ENCODE measurements at regions not wholly inside any gene's neighbourhood (a gene's known extent, or its start where the extent isn't known, plus 50 kb on each side); places are given as distances from the start of the nearest gene placed in this dataset.

GRCh38 chr4:32133141-32133540 is 1413.0 kb downstream of the PCDH7 start:
- DNase-seq = no peak

DNA sequence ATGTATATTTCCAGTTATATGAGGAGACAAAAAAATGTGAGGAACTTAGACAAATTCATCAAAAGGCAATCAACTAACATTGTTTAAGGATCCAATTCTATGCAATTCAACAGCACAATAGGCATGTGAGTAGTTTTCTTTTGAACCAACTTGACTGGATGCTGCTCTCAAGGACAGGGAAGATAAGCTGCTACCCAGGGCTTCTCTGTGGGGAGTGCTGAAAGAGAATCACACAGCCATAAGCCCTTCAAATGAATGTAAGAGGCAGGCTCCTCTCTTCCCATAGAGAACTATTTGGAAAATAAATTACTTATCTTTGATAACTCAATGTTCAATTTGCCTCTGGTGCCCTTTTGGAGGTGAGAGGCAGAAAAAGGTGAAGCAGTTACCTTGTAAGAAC is 1413.6 kb downstream of the PCDH7 start:
- no peak for DNase-seq

GRCh38 chr4:32135642-32136041 is 1415.5 kb downstream of the PCDH7 start:
- DNase-seq = no peak

DNA sequence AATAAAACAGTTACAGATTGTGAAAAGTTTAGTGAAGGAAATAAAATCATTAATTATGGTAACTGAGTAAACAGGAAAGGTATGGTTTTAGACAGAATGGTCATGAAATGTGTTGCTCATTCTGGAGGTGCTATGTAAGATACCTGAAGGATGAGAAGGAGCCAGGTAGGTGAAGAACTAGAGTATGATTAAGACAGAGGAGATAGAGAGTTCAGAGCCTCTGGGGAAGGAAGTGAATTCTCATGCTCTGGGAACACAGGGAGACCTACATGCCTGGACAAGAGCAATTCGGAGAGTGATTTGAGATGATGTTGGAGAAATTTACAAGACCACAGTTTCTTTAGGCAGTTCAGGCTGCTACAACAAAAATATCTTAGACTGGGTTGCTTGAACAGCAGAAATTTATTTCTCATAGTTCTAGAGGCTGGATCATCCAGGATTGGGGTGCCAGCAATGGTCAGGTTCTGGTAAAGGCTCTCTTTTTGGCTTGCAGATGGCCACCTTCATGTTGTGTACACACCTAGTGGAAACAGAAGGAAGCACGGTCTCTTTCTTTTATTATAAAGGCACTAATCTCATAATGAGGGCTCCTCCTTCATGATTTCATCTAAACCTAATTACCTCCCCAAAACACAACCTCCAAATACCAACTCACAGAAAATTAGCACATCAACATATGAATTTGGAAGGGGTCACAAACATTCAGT is 1416.1 kb downstream of the PCDH7 start:
- DNase-seq = no peak

DNA sequence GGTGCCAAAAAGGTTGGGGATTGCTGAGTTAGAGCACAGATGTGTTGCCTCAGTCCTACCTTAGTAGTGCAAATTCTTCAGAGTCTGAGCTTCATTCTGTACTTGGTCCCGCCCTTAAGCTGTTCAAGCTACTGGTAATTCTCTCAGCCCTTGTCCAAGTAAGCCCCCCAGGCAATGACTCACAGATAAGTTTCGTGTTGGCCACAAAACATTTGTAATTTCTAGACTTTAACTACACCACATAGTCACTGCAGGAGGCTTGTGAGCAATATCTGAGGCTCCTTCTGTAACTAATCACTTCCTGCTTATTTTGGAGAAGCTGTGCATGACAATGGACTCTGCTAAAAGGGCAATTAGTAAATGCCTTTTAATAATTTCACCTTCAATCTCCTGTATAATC is 1420.5 kb downstream of the PCDH7 start:
- no peak for DNase-seq

DNA sequence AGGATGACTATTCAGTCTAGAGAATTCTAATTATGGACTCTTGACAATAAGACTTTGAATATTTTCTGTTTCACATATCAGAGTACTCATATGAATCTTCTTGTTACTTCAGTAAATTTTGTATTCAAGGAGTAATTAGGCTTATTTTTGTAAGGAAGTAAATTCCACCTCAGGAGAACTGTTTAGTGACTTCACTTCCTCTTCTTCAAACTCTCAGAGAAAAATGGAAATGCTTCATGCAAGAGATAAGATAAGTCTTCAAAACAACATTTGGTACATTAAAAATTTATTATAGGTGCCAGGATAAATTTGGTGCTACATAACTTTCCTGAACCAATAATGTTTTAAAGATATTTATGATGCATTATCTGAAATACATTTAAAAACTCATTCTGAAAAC is 1421.9 kb downstream of the PCDH7 start:
- no peak for DNase-seq

DNA sequence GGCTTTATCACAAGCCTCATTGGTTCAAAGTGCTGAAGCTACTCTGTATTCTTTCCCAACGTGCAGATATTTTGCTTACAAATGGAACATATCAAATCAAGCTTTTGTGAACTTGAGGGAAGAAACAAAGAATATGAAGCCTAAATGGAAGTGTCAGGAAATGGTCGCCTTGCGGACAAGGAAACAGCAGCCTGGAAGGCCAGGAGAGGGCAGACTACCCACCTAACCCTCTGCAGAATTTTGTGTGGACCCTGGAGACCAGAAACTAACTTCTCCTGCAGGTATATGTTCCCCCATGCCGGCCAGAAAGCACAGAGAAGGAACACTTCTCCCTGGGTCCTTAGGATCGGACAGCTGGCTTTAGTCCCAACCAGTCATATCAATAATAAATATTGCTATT is 1425.8 kb downstream of the PCDH7 start:
- DNase-seq = no peak

GRCh38 chr4:32147446-32148085 is 1427.4 kb downstream of the PCDH7 start:
- no peak for DNase-seq

DNA sequence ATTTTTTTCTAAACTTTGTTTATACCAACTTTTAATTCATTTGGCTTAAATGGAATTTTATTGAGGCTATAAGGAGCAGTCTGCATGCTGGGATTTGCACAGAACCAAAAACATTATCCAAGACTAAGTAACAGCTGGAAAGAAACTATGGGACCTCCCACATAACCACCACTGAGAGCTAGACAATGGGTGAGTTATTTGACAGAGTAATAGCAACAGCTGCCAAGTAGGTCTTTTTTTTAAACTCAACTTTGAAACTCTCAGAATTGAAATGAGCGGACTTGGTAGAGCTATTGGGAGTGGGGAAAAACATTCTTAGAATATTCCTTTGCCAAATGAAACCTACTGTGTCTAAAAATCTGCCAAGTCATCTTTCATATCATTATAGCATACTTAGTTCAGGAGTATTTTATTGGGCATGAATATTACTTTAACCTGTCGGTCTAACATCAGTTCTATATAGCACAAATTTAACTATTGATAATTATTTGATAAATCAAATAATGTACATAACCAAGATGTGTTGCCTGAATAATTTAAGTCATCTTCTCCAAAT is 1428.0 kb downstream of the PCDH7 start:
- no peak for DNase-seq

DNA sequence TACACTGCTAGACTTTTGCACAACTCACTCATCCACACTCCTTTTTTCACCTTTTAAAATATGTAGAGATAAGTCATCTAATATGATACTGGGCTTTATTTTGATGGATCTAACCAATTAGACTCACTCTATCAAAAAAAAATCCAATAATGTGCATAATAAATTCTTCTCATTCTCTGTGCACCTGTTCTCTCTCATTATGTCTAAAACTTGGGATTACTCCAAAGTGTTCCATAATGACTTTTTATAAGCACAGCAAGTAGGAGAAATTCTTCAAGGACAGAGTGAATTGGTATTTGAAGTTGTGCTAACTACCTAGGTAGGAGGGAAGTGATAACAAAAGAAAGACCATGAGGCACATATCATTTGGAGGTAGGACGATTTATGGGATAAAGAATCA is 1438.8 kb downstream of the PCDH7 start:
- DNase-seq = no peak

DNA sequence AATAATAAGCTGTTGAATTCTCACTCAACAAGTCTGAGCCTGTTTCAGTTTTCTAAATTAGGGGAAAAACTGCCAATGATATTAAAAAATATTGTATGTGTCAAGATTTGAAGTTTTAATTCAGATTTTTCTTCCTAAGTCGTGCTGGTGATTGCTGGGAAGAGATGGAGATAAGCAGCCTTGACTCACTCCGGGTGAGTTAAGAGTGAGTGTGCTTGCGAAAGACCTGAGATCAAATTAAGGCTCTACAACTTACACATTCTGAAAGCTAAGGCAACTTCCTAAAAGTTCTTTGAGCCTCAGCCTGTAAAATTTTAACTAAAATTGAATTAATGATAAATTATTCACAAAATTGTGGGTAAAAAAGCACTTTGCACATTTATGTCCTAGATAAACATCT is 1441.2 kb downstream of the PCDH7 start:
- no peak for DNase-seq

DNA sequence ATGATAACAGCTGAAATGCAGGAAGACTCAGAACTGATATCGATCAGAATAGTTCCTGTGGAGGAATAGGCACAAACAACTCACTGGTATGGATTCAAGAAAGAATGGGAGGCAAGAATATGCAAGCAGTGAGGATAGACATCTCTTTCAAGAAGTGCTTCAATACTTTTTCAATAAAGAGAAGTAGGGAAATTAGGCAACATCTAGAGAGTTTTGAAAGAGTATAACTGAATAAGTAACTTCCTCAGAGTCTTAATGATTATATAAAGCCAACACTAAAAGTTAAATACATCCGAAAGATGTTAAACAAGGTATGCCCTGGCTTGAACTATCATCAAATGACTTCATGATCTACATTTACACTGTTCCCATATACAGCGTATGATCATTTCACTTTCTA is 1443.0 kb downstream of the PCDH7 start:
- no peak for DNase-seq

DNA sequence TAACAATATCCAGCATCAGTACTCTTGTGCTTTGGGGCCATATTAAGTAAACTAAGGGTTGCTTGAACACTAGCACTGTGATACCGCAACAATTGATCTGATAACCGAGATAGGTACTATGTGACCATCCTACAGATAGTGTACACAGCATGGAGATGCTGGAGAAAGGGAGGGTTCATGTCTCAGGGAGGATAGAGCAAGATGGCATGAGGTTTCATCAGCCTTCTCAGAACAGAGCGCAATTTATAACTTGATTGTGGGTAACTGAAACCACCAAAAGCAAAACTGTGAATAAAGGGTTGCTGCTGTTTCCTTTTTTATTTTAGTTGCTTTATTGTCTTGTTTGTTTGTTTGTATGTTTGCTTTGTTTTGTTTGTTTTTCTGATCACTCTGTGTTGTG is 1449.7 kb downstream of the PCDH7 start:
- no peak for DNase-seq

GRCh38 chr4:32172086-32172485 is 1451.9 kb downstream of the PCDH7 start:
- DNase-seq = no peak

DNA sequence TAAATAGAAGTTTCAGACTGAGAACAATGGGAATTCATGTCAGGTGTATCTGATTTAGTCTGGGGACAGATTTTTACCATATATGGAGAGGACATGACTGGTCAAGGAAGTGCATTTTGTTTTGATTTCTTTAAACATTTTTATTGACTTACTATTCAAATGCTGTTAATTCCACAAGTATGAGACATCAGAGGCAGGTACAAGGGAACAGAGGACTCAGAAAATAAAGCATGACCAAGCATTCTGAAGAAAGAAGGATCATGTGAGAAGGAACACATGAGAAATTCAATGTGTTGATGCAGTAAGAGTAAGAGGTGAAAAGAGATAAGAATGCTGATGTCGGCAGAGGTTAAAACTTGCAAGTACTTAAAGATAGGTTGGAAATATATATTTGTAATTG is 1452.6 kb downstream of the PCDH7 start:
- DNase-seq = no peak

DNA sequence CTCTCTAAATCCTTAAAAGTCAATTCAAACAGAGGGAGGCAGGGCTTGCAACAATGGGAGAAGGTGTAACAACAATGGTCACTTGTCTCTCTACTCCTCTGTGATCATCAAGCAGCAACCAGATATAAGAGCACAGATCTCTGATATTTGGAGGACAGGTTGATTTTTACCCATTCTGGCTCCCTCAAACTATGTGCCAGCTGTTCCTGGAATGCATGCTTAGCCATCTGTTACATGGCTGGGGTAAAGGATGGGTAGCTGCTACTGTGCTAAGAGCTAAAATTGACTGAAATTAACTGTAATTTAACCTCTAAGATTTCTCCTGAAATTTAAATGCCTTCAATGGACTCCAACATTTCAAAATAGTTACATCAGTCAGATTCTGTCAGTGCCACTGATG is 1459.9 kb downstream of the PCDH7 start:
- no peak for DNase-seq

- DNase-seq = no peak
These were observed 1464.0 kb downstream of the PCDH7 start for GRCh38 chr4:32184186-32184585.

DNA sequence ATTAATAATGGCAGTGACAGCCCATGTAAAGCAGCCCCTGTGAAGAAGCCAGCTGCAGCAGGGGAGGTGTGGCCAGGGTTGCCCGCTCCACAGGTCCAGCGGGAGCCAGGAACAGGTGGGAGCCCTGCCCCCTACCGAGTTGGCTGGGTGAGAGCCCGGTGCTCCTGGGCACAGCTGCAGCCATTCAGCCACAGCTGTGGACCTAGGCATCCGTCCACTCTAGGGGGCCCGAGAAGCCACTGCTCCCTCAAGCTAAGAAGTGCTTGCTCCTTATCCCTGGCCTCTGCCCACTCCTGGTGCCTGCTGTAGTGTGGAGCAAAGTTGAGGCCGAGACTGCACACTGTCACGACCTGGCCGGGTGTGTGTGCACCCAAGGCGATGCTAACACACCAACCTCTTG is 1469.0 kb downstream of the PCDH7 start:
- DNase-seq = no peak

GRCh38 chr4:32189788-32190187 is 1469.6 kb downstream of the PCDH7 start:
- DNase-seq = no peak

DNA sequence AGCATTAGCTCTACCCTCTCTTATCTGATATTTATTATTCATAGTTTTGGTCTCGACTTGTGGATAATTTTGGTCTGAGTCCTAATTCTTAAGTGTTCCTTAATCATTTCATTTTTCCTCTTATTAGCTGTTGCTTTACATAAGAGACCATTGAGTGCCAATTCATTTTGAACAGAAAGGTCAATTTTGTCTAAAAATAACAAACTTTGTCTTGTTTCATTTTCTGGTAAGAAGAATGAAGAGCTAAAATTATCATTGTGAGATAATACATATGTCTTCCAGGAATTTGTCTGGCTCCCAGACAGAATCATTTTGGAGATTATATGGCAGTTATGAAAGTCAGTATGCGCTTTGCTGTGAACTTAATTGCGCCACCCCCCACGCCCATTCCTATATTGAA is 1471.8 kb downstream of the PCDH7 start:
- DNase-seq = no peak

DNA sequence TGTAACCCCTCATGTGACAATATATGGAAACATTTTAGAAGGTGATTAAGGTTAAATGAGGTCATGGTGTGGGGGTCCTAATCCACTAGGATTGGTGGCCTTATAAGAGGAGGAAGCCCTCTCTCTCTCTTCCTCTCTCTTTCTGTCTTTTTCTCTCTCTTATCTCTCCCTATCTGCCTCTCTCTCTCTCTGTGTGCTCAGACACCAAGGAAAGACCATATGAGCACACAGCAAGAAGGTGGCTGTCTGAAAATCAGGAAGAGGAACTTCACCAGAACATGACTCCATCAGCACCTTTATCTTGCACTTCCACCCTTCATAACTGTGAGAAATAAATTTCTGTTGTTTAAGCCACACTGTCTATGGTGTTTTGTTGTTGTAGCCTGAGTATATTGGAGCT is 1472.2 kb downstream of the PCDH7 start:
- no peak for DNase-seq

GRCh38 chr4:32192991-32193390 is 1472.8 kb downstream of the PCDH7 start:
- no peak for DNase-seq

- no peak for DNase-seq
These were observed 1477.0 kb downstream of the PCDH7 start for GRCh38 chr4:32196950-32197688.

- no peak for DNase-seq
These were observed 1479.5 kb downstream of the PCDH7 start for GRCh38 chr4:32199639-32200038.

All from EL (cell line).